ENCODE measurements at regions not wholly inside any gene's neighbourhood (a gene's known extent, or its start where the extent isn't known, plus 50 kb on each side); places are given as distances from the start of the nearest gene placed in this dataset.
A peak's percentile ranks its signal among the peaks of the same experiment; 100 is the strongest.

GRCh38 chr6:118386975-118387374, 161.1 kb upstream of the PLN start (continued):
- TF ChIP-seq PKNOX1 (IDR thresholded peaks at IDR 0.05) (no peak), C11orf30 (IDR thresholded peaks at IDR 0.05; ENCODE audit: low read depth) (peak; percentile 87), ARID4B (CRISPR knock-in tag; IDR thresholded peaks at IDR 0.05) (no peak), ZNF23 (CRISPR knock-in tag; IDR thresholded peaks at IDR 0.05) (no peak), ZNF75A (CRISPR knock-in tag; IDR thresholded peaks at IDR 0.05) (no peak), NR0B1 (IDR thresholded peaks at IDR 0.05; ENCODE audit: partially characterized antibody) (no peak), HIVEP1 (CRISPR knock-in tag; IDR thresholded peaks at IDR 0.05) (no peak), STAT6 (CRISPR knock-in tag; IDR thresholded peaks at IDR 0.05) (no peak), RFX5 (IDR thresholded peaks at IDR 0.05; ENCODE audit: low read depth, low read length) (no peak), CEBPG (CRISPR knock-in tag; IDR thresholded peaks at IDR 0.05) (no peak), CEBPG (tag; conservative IDR thresholded peaks at IDR 0.05 in 1 of 2, IDR thresholded peaks at IDR 0.05 in 1 of 2) (no peak), NFE2L1 (tag; IDR thresholded peaks at IDR 0.05; ENCODE audit: borderline replicate concordance, low read depth) (peak; percentile 83), ZNF143 (CRISPR knock-in tag; IDR thresholded peaks at IDR 0.05) (no peak), DPF2 (IDR thresholded peaks at IDR 0.05) (no peak), ATF1 (CRISPR knock-in tag; IDR thresholded peaks at IDR 0.05) (no peak), ATF1 (tag; IDR thresholded peaks at IDR 0.05) (no peak), ZNF644 (tag; IDR thresholded peaks at IDR 0.05; ENCODE audit: low read depth) (no peak)

All from K562 (cell line).